HG03039 (cell line): ENCODE measurements at regions not wholly inside any gene's neighbourhood (a gene's known extent, or its start where the extent isn't known, plus 50 kb on each side); places are given as distances from the start of the nearest gene placed in this dataset.
"Not testable (repeated sequence)": the region's sequence is repeated elsewhere in the genome, so short reads cannot be mapped to it uniquely, and the experiment has no call there.

ENCODE experiments used
- ATAC-seq: cut with Tn5 transposase; IDR thresholded peaks from one replicate; pipeline ENCODE4 v1.9.1; 2021; ENCODE audit warnings: mild to moderate bottlenecking, moderate library complexity; ENCODE audit not compliant: unreplicated experiment

GRCh38 chr3:72660270-72661114 lies 187.8 kb downstream of the SHQ1 start:
- ATAC-seq, result no peak

- ATAC-seq, result no peak
These were observed 188.6 kb downstream of the SHQ1 start for GRCh38 chr3:72659596-72659995.

DNA sequence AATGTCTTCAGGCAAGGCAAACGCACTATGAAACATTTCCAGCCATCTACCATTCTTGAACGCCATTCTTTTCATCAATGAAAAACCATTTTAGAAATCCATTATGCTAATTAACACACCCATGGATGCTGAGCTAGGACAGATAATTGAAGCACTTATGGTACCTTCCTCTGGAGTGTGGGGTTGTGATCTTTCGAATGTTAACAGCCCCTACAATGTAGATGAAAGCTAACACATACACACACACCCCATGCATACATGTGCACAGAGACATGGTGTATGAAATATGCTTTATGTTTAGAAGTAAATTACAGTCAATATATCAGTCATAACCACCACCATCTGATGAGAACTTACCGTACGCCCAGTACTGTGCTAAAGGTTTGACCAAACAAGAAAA lies 189.1 kb downstream of the SHQ1 start:
- no peak for ATAC-seq

- no peak for ATAC-seq
These were observed 189.7 kb downstream of the SHQ1 start for GRCh38 chr3:72658466-72659100.

DNA sequence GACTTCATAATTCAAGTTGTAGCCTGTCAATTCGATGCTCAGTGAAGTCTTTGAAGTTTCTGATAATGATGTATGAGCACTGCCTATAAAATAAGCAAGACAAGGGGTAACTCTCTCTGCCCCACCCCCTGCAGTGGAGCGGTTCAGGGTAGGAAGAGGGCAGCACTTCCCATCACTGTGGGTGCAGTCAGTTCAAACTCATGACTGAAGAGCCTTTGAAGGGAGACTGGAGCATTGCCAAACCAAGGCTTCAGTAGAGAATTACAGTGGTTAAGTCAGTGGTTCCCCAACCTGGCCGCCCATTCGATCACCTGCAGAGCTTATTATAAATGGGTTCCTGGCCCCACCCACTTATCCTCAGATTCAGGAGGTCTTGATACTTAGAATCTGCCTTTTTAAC lies 190.6 kb downstream of the SHQ1 start:
- ATAC-seq, result no peak

DNA sequence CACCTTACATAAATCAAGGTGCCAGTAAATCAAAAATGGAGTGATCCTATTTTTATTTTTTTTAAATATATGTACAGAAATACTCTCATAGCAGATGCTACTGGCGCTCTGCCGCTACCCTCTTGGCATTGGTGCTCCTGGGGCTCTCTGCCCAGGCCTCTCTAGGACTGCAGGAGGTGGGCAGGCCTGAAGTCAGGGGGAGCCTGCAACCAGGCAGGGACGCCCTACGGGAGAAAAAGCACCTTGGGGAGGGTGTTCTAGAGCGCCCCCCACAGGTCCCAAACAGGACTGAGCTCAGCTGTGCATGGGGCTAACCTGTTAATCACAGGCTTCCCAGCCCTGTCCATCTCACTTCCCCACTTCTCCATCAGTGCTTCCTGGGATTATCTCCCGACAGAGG lies 192.5 kb downstream of the SHQ1 start:
- ATAC-seq, result no peak

DNA sequence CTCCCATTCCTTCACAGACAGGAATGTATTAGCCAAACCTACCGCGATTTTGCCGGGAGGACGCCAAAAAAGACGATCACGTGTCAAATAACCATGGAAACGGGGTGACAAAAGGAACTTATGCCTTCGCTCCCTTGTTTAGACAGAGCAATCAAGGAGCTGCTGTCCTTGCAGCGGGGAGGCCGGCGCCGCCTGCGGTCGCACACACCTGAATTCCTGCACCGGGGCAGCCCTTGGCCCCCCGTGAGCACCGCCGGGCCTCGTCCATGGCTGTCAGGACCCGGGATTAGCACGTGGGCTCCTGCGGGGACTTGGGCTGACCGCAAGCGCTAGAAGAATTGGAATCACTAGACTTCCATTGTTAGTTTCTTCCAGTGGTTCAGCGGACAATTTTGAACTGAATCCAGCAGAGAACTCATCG lies 193.1 kb downstream of the SHQ1 start:
- no peak for ATAC-seq

GRCh38 chr3:72652395-72652794 lies 195.8 kb downstream of the SHQ1 start:
- ATAC-seq, result no peak

GRCh38 chr3:72651498-72651897 lies 196.7 kb downstream of the SHQ1 start:
- ATAC-seq, result no peak

DNA sequence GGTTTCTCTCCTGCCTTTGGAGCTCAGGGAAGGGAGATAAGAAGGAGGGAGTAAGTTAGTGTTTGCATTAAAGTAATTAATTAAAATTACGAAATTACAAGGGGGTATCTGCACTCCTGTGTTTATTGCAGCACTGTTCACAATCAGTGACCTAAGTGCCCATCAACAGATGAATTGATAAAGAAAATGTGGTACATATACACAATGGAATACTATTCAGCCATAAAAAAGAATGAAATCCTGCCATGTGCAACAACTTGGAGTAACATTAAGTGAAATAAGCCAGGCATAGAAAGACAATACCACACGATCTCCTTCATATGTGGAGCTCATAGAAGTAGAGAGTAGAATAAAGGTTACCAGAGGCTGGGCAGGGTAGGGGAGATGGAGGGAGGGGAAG lies 202.0 kb downstream of the SHQ1 start:
- ATAC-seq, result no peak

DNA sequence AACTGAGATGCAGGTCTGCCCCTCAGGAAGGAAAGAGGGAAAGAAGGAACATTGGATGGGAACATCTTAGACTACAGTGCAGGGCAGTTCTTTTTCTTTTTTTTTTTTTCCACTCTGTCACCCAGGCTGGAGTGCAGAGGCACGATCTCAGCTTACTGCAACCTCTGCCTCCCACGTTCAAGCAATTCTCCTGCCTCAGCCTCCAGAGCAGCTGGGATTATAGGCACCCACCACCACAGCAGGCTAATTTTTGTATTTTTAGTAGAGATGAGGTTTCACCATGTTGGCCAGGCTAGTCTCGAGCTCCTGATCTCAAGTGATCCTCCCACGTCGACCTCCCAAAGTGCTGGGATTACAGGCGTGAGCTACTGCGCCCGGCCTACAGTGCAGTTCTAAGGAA lies 204.6 kb downstream of the SHQ1 start:
- ATAC-seq, result not testable (repeated sequence)

DNA sequence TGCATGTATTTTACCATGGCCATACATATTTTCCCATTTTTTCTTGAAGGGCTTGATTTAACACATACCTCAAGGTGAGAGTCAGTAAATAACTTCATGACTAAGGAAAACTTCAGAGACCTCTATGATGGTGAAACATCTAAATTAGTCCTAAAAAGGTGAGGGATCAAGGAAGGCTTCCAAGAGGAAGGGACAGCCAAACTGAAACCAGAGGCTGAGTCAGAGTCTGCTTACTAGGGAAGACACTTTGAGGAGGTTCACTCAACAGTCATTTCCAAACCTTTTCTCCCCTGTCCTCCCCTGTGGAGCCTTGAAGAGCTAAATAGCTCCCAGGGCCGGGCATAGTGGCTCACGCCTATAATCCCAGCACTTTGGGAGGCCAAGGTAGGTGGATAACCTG lies 206.6 kb downstream of the SHQ1 start:
- no peak for ATAC-seq

DNA sequence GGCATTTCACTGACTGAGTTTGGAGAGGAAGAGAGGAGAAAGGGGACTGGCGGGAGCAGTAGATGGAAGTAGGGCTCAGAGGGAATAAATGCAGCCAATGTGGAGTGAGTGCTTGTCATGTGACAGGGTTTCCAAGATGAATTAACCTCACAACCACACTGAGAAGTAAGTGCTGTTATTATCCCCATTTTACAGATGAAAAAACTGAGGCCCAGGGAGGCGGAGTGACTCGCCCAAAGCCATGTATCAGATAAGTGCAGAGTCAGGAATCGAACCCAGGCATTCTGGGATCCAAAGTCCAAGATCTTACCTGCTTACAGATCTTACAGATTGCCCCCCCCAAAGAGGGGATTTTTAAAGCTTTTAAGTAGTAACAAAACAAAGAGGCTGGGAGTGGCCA lies 207.2 kb downstream of the SHQ1 start:
- no peak for ATAC-seq

DNA sequence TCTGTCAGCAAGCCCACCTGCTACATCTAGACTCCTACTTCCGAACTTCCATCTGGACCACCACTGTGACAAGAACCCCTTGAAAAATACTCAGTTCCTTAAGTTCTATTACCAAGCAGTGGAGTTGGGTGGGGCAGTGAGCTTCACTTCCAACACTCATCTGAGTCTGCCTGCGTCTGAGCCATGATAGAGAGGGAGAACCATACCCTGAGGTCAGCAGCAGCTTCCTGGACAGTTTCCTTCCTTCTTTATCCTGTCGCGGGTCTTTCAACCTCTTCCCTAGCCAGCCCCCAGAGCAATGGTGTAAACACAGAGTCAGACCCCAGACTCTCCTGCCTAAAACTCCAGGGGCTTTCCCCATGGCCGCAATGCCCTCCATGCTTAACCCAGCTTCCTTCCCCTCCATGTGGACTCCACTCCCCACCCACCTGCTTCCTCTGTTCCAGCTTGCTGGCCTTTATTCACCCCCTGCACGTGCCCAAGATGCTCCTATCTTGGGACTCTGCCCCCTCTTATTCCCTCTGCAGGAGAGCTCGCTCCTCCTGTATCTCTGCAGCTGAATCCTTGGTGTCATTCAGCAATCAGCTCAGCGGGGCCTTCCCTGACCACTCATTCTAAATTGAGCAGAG lies 211.2 kb downstream of the SHQ1 start:
- no peak for ATAC-seq

DNA sequence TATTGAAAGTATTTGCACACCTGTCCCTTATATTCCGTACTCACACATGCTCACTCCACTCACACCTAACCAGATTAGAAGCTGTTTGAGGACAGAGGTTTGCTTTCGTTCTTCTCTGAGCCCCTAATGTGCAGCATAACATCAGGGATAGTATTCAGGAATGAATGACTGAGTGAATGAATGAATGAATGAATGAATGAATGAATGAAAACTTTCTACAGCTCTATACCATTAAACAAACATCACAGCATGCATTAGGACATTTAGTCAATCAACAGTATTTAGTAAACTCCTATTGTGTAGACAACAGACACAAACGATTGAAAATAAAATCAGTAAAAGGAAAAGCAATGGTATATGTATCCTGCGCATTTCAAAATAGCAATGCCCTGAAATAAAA lies 212.7 kb downstream of the SHQ1 start:
- no peak for ATAC-seq

GRCh38 chr3:72634128-72634527 lies 214.1 kb downstream of the SHQ1 start:
- ATAC-seq, result peak; percentile 54

DNA sequence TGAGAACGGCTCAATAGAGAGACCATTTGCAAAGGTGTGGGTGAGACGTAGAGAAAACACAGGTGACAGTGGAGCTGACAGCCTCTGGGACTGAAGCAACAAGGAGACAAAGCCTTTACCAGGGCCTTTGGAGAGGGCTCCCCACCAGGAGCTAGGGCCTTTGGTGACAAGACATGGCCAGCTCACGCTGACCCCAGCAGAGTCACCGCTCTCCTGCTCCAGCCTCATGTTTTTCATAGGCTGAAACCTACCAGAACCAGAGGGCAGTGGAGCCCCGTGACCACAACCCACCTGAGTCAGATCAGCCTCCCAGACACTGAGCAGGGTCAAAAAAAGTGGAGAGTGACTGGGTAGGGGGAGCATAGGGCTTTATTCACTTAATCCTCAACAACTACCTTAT lies 214.7 kb downstream of the SHQ1 start:
- ATAC-seq, result no peak

DNA sequence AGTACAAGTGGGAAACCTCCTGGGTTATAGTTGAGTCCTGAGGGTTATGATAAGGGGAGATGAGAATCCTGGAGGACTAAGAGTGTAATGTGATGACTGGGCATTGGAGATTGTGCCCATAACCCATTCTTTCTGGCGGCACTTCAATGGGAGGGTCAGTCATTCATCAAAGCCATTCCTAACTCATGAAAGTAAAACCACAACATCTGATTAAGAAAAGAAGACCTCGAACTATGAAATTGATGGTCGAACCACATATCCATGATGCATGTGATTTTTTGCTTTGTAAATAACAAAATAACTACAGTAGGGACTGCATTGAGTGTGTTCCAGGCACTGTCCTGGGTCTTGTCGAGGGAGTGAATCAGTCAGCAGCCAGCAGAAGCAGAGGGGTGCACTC lies 215.1 kb downstream of the SHQ1 start:
- ATAC-seq, result no peak

DNA sequence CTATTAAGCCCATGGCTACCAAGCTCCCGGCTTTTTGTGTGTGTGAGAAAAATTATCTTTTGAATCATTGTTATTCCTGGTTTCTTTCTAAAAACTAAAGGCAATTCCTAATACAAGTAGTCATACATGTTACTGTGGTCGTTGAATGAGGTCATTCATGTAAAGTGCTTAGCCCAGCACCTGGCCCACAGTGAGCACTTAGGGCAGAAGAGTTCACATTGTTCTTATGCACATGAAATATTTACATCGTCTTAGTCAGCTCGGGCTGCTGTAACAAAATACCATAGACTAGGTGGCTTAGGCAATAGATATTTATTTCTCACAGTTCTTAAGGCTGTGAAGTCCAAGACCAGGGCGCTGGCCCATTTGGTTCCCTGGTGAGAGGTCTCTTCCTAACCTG lies 216.1 kb downstream of the SHQ1 start:
- ATAC-seq, result no peak

GRCh38 chr3:72630969-72631344 lies 217.3 kb downstream of the SHQ1 start:
- no peak for ATAC-seq

GRCh38 chr3:72630327-72630968 lies 217.8 kb downstream of the SHQ1 start:
- no peak for ATAC-seq

DNA sequence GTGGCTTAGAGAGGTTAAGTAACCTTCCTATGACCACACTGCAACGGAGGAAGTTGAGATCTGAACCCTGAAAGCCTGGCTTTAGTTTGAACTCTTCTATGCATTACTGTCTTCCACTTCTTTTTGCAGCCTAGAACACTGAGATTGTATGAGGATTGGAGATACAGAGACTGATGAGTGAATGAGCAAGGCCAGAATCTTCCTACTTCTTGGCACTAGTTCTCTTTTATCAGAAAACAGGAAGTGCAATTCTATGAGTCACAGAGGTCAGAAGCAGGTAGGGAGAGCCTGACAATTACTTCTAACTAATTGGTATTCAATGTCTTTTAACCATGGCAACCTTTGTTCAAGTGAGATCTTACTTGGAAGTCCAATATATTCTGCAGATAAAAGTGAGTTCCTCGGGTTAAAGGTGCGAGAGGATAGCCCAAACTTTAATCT lies 219.0 kb downstream of the SHQ1 start:
- ATAC-seq, result no peak
